H1 (cell line): ENCODE measurements at regions not wholly inside any gene's neighbourhood (a gene's known extent, or its start where the extent isn't known, plus 50 kb on each side); places are given as distances from the start of the nearest gene placed in this dataset.

Experiments
- CTCF ChIA-PET: fragments of 300-600 bp; sonication (Branson Sonifier 250); formaldehyde crosslinking; loops from one replicate; lab custom pipeline; 2021; ENCODE audit not compliant: partially characterized antibody; lab: Charles Lee
- POLR2A ChIA-PET: fragments of 300-600 bp; sonication (Branson Sonifier 250); formaldehyde crosslinking; loops from one replicate; lab custom pipeline; 2021; ENCODE audit warnings: inconsistent platforms; ENCODE audit not compliant: partially characterized antibody; lab: Charles Lee
- DNase-seq, 2 experiments: peaks; one replicate each; pipeline versions ENCODE4 v3.0.0 to v3.0.0-alpha.2; 2010 to 2022; ENCODE audit warnings: low spot score in 2 of 2, low read depth in 1 of 2, mixed read lengths in 1 of 2
- FAIRE-seq: peaks from 2 replicates; lab custom pipeline; 2011; peaks lifted over from hg19 to GRCh38; lab: Jason Lieb, UNC
- H2AFZ ChIP-seq: 2 replicates; pipeline ENCODE4 v1.8.1; 2012; ENCODE audit warnings: low read length, inconsistent platforms
- H2AK5ac ChIP-seq: 2 replicates; pipeline ENCODE4 v1.6.1; 2013; ENCODE audit warnings: low read depth, low read length
- H2BK120ac ChIP-seq: replicated peaks from 2 replicates; pipeline ENCODE3; 2013; ENCODE audit warnings: low read depth, low read length, inconsistent platforms
- H2BK12ac ChIP-seq: 2 replicates; pipeline ENCODE4 v1.6.1; 2013; ENCODE audit warnings: low read depth, low read length
- H2BK15ac ChIP-seq: 2 replicates; pipeline ENCODE4 v1.6.1; 2013; ENCODE audit warnings: low read length
- H2BK20ac ChIP-seq: 2 replicates; pipeline ENCODE4 v1.6.1; 2013; ENCODE audit warnings: low read length
- H2BK5ac ChIP-seq: 2 replicates; pipeline ENCODE4 v1.6.1; 2013; ENCODE audit warnings: low read depth, low read length
- H3K14ac ChIP-seq: 2 replicates; pipeline ENCODE4 v1.6.1; 2013; ENCODE audit warnings: inconsistent platforms; ENCODE audit not compliant: insufficient read length
- H3K18ac ChIP-seq: 2 replicates; pipeline ENCODE4 v1.6.1; 2013; ENCODE audit warnings: low read length; ENCODE audit errors: extremely low read depth
- H3K23ac ChIP-seq: 2 replicates; pipeline ENCODE4 v1.6.1; 2013; ENCODE audit warnings: inconsistent platforms; ENCODE audit not compliant: insufficient read length
- H3K23me2 ChIP-seq: 2 replicates; pipeline ENCODE4 v1.6.1; 2013; ENCODE audit warnings: low read depth, low read length
- H3K27ac ChIP-seq: 2 replicates; pipeline ENCODE4 v1.6.1; 2011; ENCODE audit warnings: low read depth, low read length, inconsistent platforms
- H3K27me3 ChIP-seq, 4 experiments: replicated peaks in 1 of 4; 1 replicate in 1 of 4; 2 replicates in 3 of 4; pipeline versions ENCODE4 v1.6.1 to v1.8.1; 2011 to 2013; ENCODE audit warnings: low read length in 3 of 4, mild to moderate bottlenecking in 3 of 4, inconsistent platforms in 2 of 4, mixed read lengths in 2 of 4, moderate library complexity in 1 of 4; ENCODE audit not compliant: control insufficient read depth in 3 of 4, insufficient read depth in 3 of 4; ENCODE audit errors: extremely low read depth in 1 of 4
- H3K36me3 ChIP-seq, 4 experiments: 2 replicates each; pipeline versions ENCODE4 v1.6.1 to v1.8.1; 2011 to 2013; ENCODE audit warnings: mild to moderate bottlenecking in 4 of 4, low read length in 3 of 4, moderate library complexity in 2 of 4, control low read depth in 1 of 4, inconsistent platforms in 1 of 4; ENCODE audit not compliant: insufficient read depth in 4 of 4, control insufficient read depth in 2 of 4
- H3K4ac ChIP-seq: replicated peaks from 2 replicates; pipeline ENCODE3; 2013; ENCODE audit warnings: low read length, low read depth, mixed read lengths, inconsistent platforms; ENCODE audit not compliant: insufficient read length
- H3K4me1 ChIP-seq, 4 experiments: replicated peaks in 1 of 4; 1 replicate in 1 of 4; 2 replicates in 3 of 4; pipeline versions ENCODE4 v1.6.1 to v1.8.1; 2011 to 2013; ENCODE audit warnings: low read length in 3 of 4, inconsistent platforms in 2 of 4, mixed read lengths in 1 of 4; ENCODE audit not compliant: insufficient read depth in 4 of 4, control insufficient read depth in 3 of 4
- H3K4me2 ChIP-seq, 2 experiments: 2 replicates each; pipeline versions ENCODE4 v1.6.1 to v1.8.1; 2011 to 2013; ENCODE audit warnings: low read depth in 2 of 2, low read length in 2 of 2, control low read depth in 1 of 2, inconsistent platforms in 1 of 2, mild to moderate bottlenecking in 1 of 2; ENCODE audit not compliant: insufficient read depth in 1 of 2
- H3K4me3 ChIP-seq, 4 experiments: fragments of 200-600, 300-600 bp in 1 of 4; sonication (generic), shearing (Covaris generic), sonication (Bioruptor Twin) in 1 of 4; 2 replicates each; pipeline versions ENCODE4 v1.5.1 to v1.8.1; 2011 to 2016; ENCODE audit warnings: low read length in 4 of 4, low read depth in 3 of 4, control low read depth in 2 of 4, inconsistent platforms in 2 of 4, mild to moderate bottlenecking in 2 of 4, mixed read lengths in 1 of 4, moderate library complexity in 1 of 4; ENCODE audit not compliant: insufficient read depth in 2 of 4; ENCODE audit errors: extremely low read depth in 1 of 4
- H3K56ac ChIP-seq: replicated peaks from 2 replicates; pipeline ENCODE3; 2013; ENCODE audit warnings: low read depth, mild to moderate bottlenecking, mixed read lengths, low read length, inconsistent platforms; ENCODE audit not compliant: insufficient read length
- H3K79me1 ChIP-seq: 2 replicates; pipeline ENCODE4 v1.6.1; 2013; ENCODE audit warnings: low read depth, low read length, control low read depth
- H3K79me2 ChIP-seq, 2 experiments: 2 replicates each; pipeline versions ENCODE4 v1.6.1 to v1.8.1; 2012 to 2013; ENCODE audit warnings: low read length in 2 of 2, mild to moderate bottlenecking in 2 of 2, inconsistent platforms in 1 of 2; ENCODE audit not compliant: insufficient read depth in 2 of 2, control insufficient read depth in 1 of 2
- H3K9ac ChIP-seq, 4 experiments: replicated peaks in 1 of 4; 1 replicate in 1 of 4; 2 replicates in 3 of 4; pipeline versions ENCODE4 v1.6.1 to v1.8.1; 2011 to 2013; ENCODE audit warnings: low read depth in 3 of 4, low read length in 3 of 4, control low read depth in 2 of 4, mild to moderate bottlenecking in 2 of 4, moderate library complexity in 2 of 4, inconsistent platforms in 1 of 4; ENCODE audit errors: extremely low read depth in 1 of 4
- H3K9me3 ChIP-seq, 2 experiments: 2 replicates each; pipeline versions ENCODE4 v1.6.1 to v1.8.1; 2012 to 2013; ENCODE audit warnings: mild to moderate bottlenecking in 2 of 2, moderate library complexity in 2 of 2, control low read depth in 1 of 2, inconsistent platforms in 1 of 2, low read depth in 1 of 2, low read length in 1 of 2, mixed read lengths in 1 of 2; ENCODE audit not compliant: insufficient read depth in 2 of 2
- H4K20me1 ChIP-seq, 2 experiments: replicated peaks in 1 of 2; 2 replicates each; pipeline versions ENCODE3 to v1.8.1; 2011 to 2013; ENCODE audit warnings: inconsistent platforms in 2 of 2, low read length in 2 of 2, mild to moderate bottlenecking in 1 of 2; ENCODE audit not compliant: insufficient read depth in 2 of 2, control insufficient read depth in 1 of 2
- H4K5ac ChIP-seq: 2 replicates; pipeline ENCODE4 v1.6.1; 2013; ENCODE audit warnings: low read length, low read depth, mixed read lengths, inconsistent platforms; ENCODE audit not compliant: insufficient read length
- H4K8ac ChIP-seq: 2 replicates; pipeline ENCODE4 v1.8.0; 2013; ENCODE audit warnings: mild to moderate bottlenecking, moderate library complexity, low read length, inconsistent platforms; ENCODE audit not compliant: insufficient read depth; ENCODE audit errors: extremely low read depth
- H4K91ac ChIP-seq: replicated peaks from 2 replicates; pipeline ENCODE3; 2013; ENCODE audit warnings: low read length, mixed read lengths, inconsistent platforms; ENCODE audit not compliant: insufficient read length
- CHD2 ChIP-seq: IDR thresholded peaks from 2 replicates; pipeline ENCODE4 v1.6.1; 2012; ENCODE audit warnings: low read length, improper control_type of control experiment
- KDM5A ChIP-seq: fragments of 200-600 bp; IDR thresholded peaks from 2 replicates; pipeline ENCODE4 v1.7.1; 2012; ENCODE audit warnings: mild to moderate bottlenecking, low read length, inconsistent platforms, mixed read lengths
- MAFK ChIP-seq: IDR thresholded peaks from 2 replicates; pipeline ENCODE4 v1.6.1; 2012; ENCODE audit warnings: low read depth, mild to moderate bottlenecking, improper control_type of control experiment, low read length
- NANOG ChIP-seq: IDR thresholded peaks from 2 replicates; pipeline ENCODE4 v1.6.1; 2011; ENCODE audit warnings: low read length, low read depth, mild to moderate bottlenecking, inconsistent platforms; ENCODE audit not compliant: insufficient read depth, poor library complexity, severe bottlenecking
- POLR2AphosphoS5 ChIP-seq: IDR thresholded peaks from 2 replicates; pipeline ENCODE4 v1.6.1; 2011; ENCODE audit warnings: low read depth, low read length
- RBBP5 ChIP-seq: IDR thresholded peaks from 2 replicates; pipeline ENCODE4 v1.7.1; 2012; ENCODE audit warnings: low read depth, mild to moderate bottlenecking, inconsistent platforms, low read length, moderate library complexity, borderline replicate concordance
- SRF ChIP-seq: IDR thresholded peaks from 2 replicates; pipeline ENCODE4 v1.6.1; 2011; ENCODE audit warnings: mild to moderate bottlenecking, low read depth, low read length, moderate library complexity
- WGBS, 2 experiments: shearing (Covaris generic) in 1 of 2; methylation state at CpG; one replicate each; pipeline versions ENCODE4 v1.1.6 to v1.1.7; 2013 to 2015; ENCODE audit warnings: low lambda C conversion rate in 2 of 2, mixed read lengths in 2 of 2, inconsistent platforms in 1 of 2, low coverage in 1 of 2, missing lambda C conversion rate in 1 of 2; ENCODE audit not compliant: insufficient replicate concordance in 2 of 2, insufficient coverage in 1 of 2, insufficient read length in 1 of 2; ENCODE audit errors: extremely low coverage in 1 of 2, missing lambda C conversion rate in 1 of 2; 5-methylcytosine and 5-hydroxymethylcytosine counted together

GRCh38 chr17:12376276-12376675 lies 289.4 kb upstream of the MYOCD start:
- no peaks in the 10 kb centered on the region for H3K23me2 ChIP-seq
- ChIA-PET CTCF (no interaction called here), POLR2A (no interaction called here)
- no peak overlapping the region for H2AFZ ChIP-seq
- H4K8ac ChIP-seq, result no peak overlapping the region
- FAIRE-seq, result no peak
- H3K79me1 ChIP-seq, result no peaks in the 10 kb centered on the region
- no peak overlapping the region for H3K23ac ChIP-seq
- H2BK120ac ChIP-seq, result no peak overlapping the region
- H3K9me3 ChIP-seq, result peaks cover 0 to 4% of the 10 kb centered on the region in 2 experiments; a peak in 1 of 4 replicates
- H3K36me3 ChIP-seq, result no peaks in the 10 kb centered on the region
- H2BK12ac ChIP-seq, result no peak overlapping the region
- H3K56ac ChIP-seq, result no peak overlapping the region
- H2BK20ac ChIP-seq, result no peak overlapping the region
- TF ChIP-seq SRF, result no peak
- no peak for TF ChIP-seq POLR2AphosphoS5
- TF ChIP-seq RBBP5, result no peak
- TF ChIP-seq NANOG, result no peak
- no peak for TF ChIP-seq KDM5A
- no peak for TF ChIP-seq MAFK
- no peak for TF ChIP-seq CHD2
- no peak overlapping the region for H3K27ac ChIP-seq
- 96% methylated on average over 2 of the region's 3 CpGs; no CpG with 5 or more reads in 1 of the 2 experiments for WGBS, 2 experiments
- H3K4me1 ChIP-seq, result no peaks in the 10 kb centered on the region
- H3K18ac ChIP-seq, result no peak overlapping the region
- H3K14ac ChIP-seq, result no peak overlapping the region
- DNase-seq, result no peak
- no peaks in the 10 kb centered on the region for H3K79me2 ChIP-seq
- H2BK15ac ChIP-seq, result no peak overlapping the region
- no peaks in the 10 kb centered on the region for H4K20me1 ChIP-seq
- H3K27me3 ChIP-seq, result no peaks in the 10 kb centered on the region
- H3K9ac ChIP-seq, result no peak overlapping the region
- H4K5ac ChIP-seq, result no peak overlapping the region
- no peak overlapping the region for H3K4ac ChIP-seq
- no peak overlapping the region for H2BK5ac ChIP-seq
- no peak overlapping the region for H3K4me2 ChIP-seq
- no peak overlapping the region for H2AK5ac ChIP-seq
- H4K91ac ChIP-seq, result no peak overlapping the region
- no peak overlapping the region for H3K4me3 ChIP-seq
